Vagina (tissue), 2 donors: ENCODE measurements at regions not wholly inside any gene's neighbourhood (a gene's known extent, or its start where the extent isn't known, plus 50 kb on each side); places are given as distances from the start of the nearest gene placed in this dataset.

ENCODE experiments used
- CTCF ChIP-seq, 3 experiments: fragments of 450-650 bp in 2 of 3; fragments of 200-600 bp in 1 of 3; sonication (generic) in 1 of 3; IDR thresholded peaks; one replicate each; pipeline ENCODE4 v1.5.1; 2017 to 2019; ENCODE audit warnings: antibody characterized with exemption in 3 of 3, mild to moderate bottlenecking in 2 of 3, moderate library complexity in 2 of 3
- POLR2A ChIP-seq, 2 donors: fragments of 450-650 bp; IDR thresholded peaks; one replicate each; pipeline ENCODE4 v1.6.1; 2017; ENCODE audit warnings: antibody characterized with exemption in 2 of 2, mild to moderate bottlenecking in 2 of 2, moderate library complexity in 2 of 2

DNA sequence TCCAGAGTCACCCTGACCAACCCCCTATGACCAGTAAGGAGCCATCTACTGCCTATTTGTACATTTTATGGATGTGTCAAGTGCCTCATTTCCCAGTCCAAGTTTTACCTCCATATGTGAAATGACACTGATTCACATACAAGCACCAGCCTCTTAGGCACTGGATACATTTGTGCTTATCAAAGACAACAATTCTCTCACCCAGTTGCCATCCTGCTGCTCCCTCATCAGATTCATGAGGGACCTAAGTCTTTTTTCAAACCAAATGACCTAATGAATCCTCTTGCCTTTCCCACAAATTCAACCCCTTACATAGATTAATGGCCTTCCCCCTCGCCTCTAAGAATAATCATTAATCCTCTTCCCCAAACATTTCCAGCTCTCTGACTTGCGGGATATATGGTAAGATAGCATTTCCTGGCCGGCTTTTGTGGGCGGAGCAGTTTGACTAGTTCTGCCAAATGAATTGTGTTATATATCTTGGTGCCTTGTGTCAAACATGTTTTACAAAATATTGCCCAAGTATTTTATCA, 233.9 kb downstream of the ARAP2 start:
- TF ChIP-seq POLR2A (IDR thresholded peaks at IDR 0.05) (no peak), CTCF (IDR thresholded peaks at IDR 0.05) (no peak)
